ENCODE measurements at regions not wholly inside any gene's neighbourhood (a gene's known extent, or its start where the extent isn't known, plus 50 kb on each side); places are given as distances from the start of the nearest gene placed in this dataset.

GRCh38 chr12:60863421-60863820 is 1267.6 kb downstream of the SLC16A7 start:
- TF ChIP-seq CTCF (IDR thresholded peaks at IDR 0.05) (no peak), POLR2A (IDR thresholded peaks at IDR 0.05) (no peak)

Measured in adrenal gland (tissue), 5 donors.